Endothelial cell (in vitro differentiated cells): ENCODE measurements at regions not wholly inside any gene's neighbourhood (a gene's known extent, or its start where the extent isn't known, plus 50 kb on each side); places are given as distances from the start of the nearest gene placed in this dataset.

Experiments
- DNase-seq: peaks from one replicate; pipeline ENCODE4 v3.0.0; 2021; ENCODE audit warnings: low spot score
- H3K27ac Mint-ChIP-seq: one replicate; pipeline ENCODE4 v1.8.0; 2021; ENCODE audit warnings: mixed read lengths, inconsistent platforms; ENCODE audit not compliant: unreplicated experiment
- H3K27me3 Mint-ChIP-seq: one replicate; pipeline ENCODE4 v1.8.0; 2021; ENCODE audit warnings: mild to moderate bottlenecking, moderate library complexity, mixed read lengths, inconsistent platforms; ENCODE audit not compliant: unreplicated experiment
- H3K36me3 Mint-ChIP-seq: one replicate; pipeline ENCODE4 v1.8.0; 2021; ENCODE audit warnings: mild to moderate bottlenecking, low read depth, mixed read lengths, inconsistent platforms; ENCODE audit not compliant: unreplicated experiment
- H3K4me1 Mint-ChIP-seq: one replicate; pipeline ENCODE4 v1.8.0; 2021; ENCODE audit warnings: mild to moderate bottlenecking, mixed read lengths, inconsistent platforms; ENCODE audit not compliant: unreplicated experiment
- H3K4me3 Mint-ChIP-seq: one replicate; pipeline ENCODE4 v1.8.0; 2021; ENCODE audit warnings: mild to moderate bottlenecking, mixed read lengths, inconsistent platforms; ENCODE audit not compliant: unreplicated experiment
- H3K9me3 Mint-ChIP-seq: one replicate; pipeline ENCODE4 v1.8.0; 2021; ENCODE audit warnings: mixed read lengths, inconsistent platforms; ENCODE audit not compliant: unreplicated experiment
- TF ChIP-seq, protein P1 (sequence below): fragments of 200-600 bp; sonication (generic); IDR thresholded peaks from one replicate; pipeline ENCODE4 v1.5.0; 2021; ENCODE audit warnings: antibody characterized with exemption; ENCODE audit not compliant: unreplicated experiment

DNA sequence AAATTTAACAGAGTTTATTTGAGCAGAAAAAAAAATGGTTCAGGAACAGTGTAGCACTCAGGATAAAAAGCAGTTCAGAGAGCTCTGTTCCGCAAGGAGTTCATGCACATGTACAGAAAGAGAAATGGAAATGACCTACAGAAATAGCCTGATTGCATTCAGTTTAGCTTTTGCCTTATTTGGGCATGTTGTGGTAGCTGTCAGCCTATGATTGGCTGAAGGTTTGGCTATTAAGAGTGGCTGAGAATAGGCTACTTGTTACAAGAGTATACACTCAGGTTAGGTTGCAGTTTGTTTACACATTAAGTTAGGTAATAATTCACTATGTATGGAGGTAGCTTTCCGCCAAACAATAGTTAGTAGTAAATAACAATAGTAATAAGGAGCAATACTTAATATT, 511.0 kb upstream of the TMPRSS15 start:
- Mint-ChIP-seq H3K27me3 (no peaks in the 10 kb centered on the region), H3K36me3 (no peaks in the 10 kb centered on the region), H3K9me3 (no peaks in the 10 kb centered on the region), H3K4me3 (no peak overlapping the region), H3K27ac (no peak overlapping the region), H3K4me1 (no peaks in the 10 kb centered on the region)
- DNase-seq: no peak
- TF ChIP-seq, protein P1, sequence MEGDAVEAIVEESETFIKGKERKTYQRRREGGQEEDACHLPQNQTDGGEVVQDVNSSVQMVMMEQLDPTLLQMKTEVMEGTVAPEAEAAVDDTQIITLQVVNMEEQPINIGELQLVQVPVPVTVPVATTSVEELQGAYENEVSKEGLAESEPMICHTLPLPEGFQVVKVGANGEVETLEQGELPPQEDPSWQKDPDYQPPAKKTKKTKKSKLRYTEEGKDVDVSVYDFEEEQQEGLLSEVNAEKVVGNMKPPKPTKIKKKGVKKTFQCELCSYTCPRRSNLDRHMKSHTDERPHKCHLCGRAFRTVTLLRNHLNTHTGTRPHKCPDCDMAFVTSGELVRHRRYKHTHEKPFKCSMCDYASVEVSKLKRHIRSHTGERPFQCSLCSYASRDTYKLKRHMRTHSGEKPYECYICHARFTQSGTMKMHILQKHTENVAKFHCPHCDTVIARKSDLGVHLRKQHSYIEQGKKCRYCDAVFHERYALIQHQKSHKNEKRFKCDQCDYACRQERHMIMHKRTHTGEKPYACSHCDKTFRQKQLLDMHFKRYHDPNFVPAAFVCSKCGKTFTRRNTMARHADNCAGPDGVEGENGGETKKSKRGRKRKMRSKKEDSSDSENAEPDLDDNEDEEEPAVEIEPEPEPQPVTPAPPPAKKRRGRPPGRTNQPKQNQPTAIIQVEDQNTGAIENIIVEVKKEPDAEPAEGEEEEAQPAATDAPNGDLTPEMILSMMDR: no peak

GRCh38 chr21:18917622-18918021, 514.0 kb upstream of the TMPRSS15 start:
- H3K36me3 Mint-ChIP-seq: no peaks in the 10 kb centered on the region
- H3K9me3 Mint-ChIP-seq: no peaks in the 10 kb centered on the region
- no peak overlapping the region for H3K27ac Mint-ChIP-seq
- H3K4me3 Mint-ChIP-seq: no peak overlapping the region
- TF ChIP-seq, protein P1: no peak
- DNase-seq: no peak
- H3K27me3 Mint-ChIP-seq: no peaks in the 10 kb centered on the region
- H3K4me1 Mint-ChIP-seq: no peaks in the 10 kb centered on the region

GRCh38 chr21:18931237-18931636, 527.7 kb upstream of the TMPRSS15 start:
- no peak for DNase-seq
- Mint-ChIP-seq H3K4me1 (peaks cover 2% of the 10 kb centered on the region), H3K9me3 (no peaks in the 10 kb centered on the region), H3K4me3 (no peak overlapping the region), H3K36me3 (no peaks in the 10 kb centered on the region), H3K27ac (no peak overlapping the region), H3K27me3 (no peaks in the 10 kb centered on the region)
- TF ChIP-seq, protein P1: no peak

GRCh38 chr21:18937337-18937736, 533.8 kb upstream of the TMPRSS15 start:
- H3K27me3 Mint-ChIP-seq: no peaks in the 10 kb centered on the region
- no peaks in the 10 kb centered on the region for H3K9me3 Mint-ChIP-seq
- no peaks in the 10 kb centered on the region for H3K4me1 Mint-ChIP-seq
- TF ChIP-seq, protein P1: no peak
- H3K4me3 Mint-ChIP-seq: no peak overlapping the region
- DNase-seq: no peak
- H3K36me3 Mint-ChIP-seq: no peaks in the 10 kb centered on the region
- H3K27ac Mint-ChIP-seq: no peak overlapping the region

DNA sequence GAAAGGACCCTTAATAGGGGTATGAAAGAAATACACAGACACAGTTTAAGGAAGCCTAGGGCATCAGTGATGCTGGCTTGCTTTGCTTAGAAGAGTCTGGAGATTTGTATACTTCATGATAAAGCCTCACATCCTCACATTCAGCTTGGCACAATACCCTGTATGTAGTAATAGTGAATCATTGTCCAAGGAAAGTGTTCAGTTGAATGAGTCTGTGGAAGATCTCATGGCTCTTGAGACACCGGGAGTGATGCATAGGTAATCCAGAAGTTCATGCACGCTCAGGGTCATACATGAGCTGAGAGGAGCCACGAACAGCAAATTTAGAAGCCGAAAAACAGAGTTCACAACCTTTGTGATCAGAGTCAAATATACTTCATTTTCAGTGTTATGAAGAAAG, 537.2 kb upstream of the TMPRSS15 start:
- no peaks in the 10 kb centered on the region for H3K9me3 Mint-ChIP-seq
- H3K4me3 Mint-ChIP-seq: no peak overlapping the region
- H3K4me1 Mint-ChIP-seq: no peaks in the 10 kb centered on the region
- H3K27ac Mint-ChIP-seq: no peak overlapping the region
- TF ChIP-seq, protein P1: no peak
- no peak for DNase-seq
- no peaks in the 10 kb centered on the region for H3K27me3 Mint-ChIP-seq
- no peaks in the 10 kb centered on the region for H3K36me3 Mint-ChIP-seq
